Ovary (tissue), 7 donors: ENCODE measurements at regions not wholly inside any gene's neighbourhood (a gene's known extent, or its start where the extent isn't known, plus 50 kb on each side); places are given as distances from the start of the nearest gene placed in this dataset.

Source experiments
- DNase-seq, 5 donors: peaks; one replicate each; pipeline ENCODE4 v3.0.0-alpha.2; 2019 to 2020
- H3K27ac ChIP-seq, 2 donors: fragments of 200-600 bp; one replicate each; pipeline versions ENCODE4 v1.5.1 to v1.8.0; 2019 to 2022
- H3K27me3 ChIP-seq: fragments of 200-600 bp; one replicate; pipeline ENCODE4 v1.8.0; 2022
- H3K36me3 ChIP-seq: fragments of 200-600 bp; sonication (generic); one replicate; pipeline ENCODE4 v1.5.1; 2019
- H3K4me1 ChIP-seq: one replicate; pipeline ENCODE4 v1.8.1; 2013; ENCODE audit warnings: mild to moderate bottlenecking, moderate library complexity; ENCODE audit not compliant: insufficient read depth
- H3K4me3 ChIP-seq: fragments of 200-600 bp; sonication (generic); one replicate; pipeline ENCODE4 v1.5.1; 2017
- H3K9me3 ChIP-seq, 2 donors: fragments of 200-600 bp in 1 of 2; sonication (generic) in 1 of 2; one replicate each; pipeline versions ENCODE4 v1.5.1 to v1.8.1; 2013 to 2019; ENCODE audit warnings: mild to moderate bottlenecking in 1 of 2, moderate library complexity in 1 of 2
- CTCF ChIP-seq, 3 donors: fragments of 450-650 bp in 2 of 3; fragments of 200-600 bp in 1 of 3; IDR thresholded peaks; one replicate each; pipeline versions ENCODE4 v1.5.1 to v1.8.0; 2016 to 2022; ENCODE audit warnings: antibody characterized with exemption in 3 of 3, mild to moderate bottlenecking in 1 of 3
- EP300 ChIP-seq: sonication (generic); formaldehyde crosslinking; IDR thresholded peaks from one replicate; pipeline ENCODE4 v1.6.1; 2017; ENCODE audit warnings: antibody characterized with exemption
- POLR2A ChIP-seq: fragments of 450-650 bp; IDR thresholded peaks from one replicate; pipeline ENCODE4 v1.6.1; 2017; ENCODE audit warnings: antibody characterized with exemption, mild to moderate bottlenecking, moderate library complexity
- WGBS, 3 donors: extraction: QIAGEN DNeasy Blood & Tissue Kit in 1 of 3; methylation state at CpG; one replicate each; pipeline versions ENCODE4 v1.1.5 to v1.1.7; 2013 to 2017; 5-methylcytosine and 5-hydroxymethylcytosine counted together
- intact Hi-C, 4 donors: fragments of 100-400 bp; cut with DNase I; formaldehyde crosslinking; loops; one replicate each; pipeline versions ENCODE4 v1.11.0 to v1.15.1; 2022 to 2023
- donor health status: DM: no; HTN: no; CAD: no; lungs with moderate emphysema.
- donor health status: DM: no; HTN: no; CAD: no.
- donor health status: Bipolar disorder and iron deficiency.
- donor health status: DM: no; HTN: no; CAD: no.
- donor health status: DM: yes; HTN: yes; CAD: no.

GRCh38 chr14:97315790-97316189 lies 518.6 kb downstream of the VRK1 start:
- TF ChIP-seq CTCF (IDR thresholded peaks at IDR 0.05) (no peak), POLR2A (no peak), EP300 (no peak)
- Histone ChIP-seq H3K9me3 (no peaks in the 10 kb centered on the region), H3K27me3 (no peaks in the 10 kb centered on the region), H3K4me1 (no peaks in the 10 kb centered on the region), H3K36me3 (no peaks in the 10 kb centered on the region), H3K27ac (no peak overlapping the region), H3K4me3 (no peak overlapping the region)
- WGBS, 3 donors: 53 to 64% (median 54%) methylated on average over 5 of the region's 5 CpGs
- intact Hi-C loops: no loop called here
- no peak for DNase-seq

- no peaks in the 10 kb centered on the region for H3K27me3 ChIP-seq
- no peak for DNase-seq
- no peaks in the 10 kb centered on the region for H3K36me3 ChIP-seq
- intact Hi-C loops: no loop called here
- no peak overlapping the region for H3K4me3 ChIP-seq
- no peaks in the 10 kb centered on the region for H3K4me1 ChIP-seq
- TF ChIP-seq POLR2A: no peak
- TF ChIP-seq CTCF (IDR thresholded peaks at IDR 0.05): no peak
- TF ChIP-seq EP300: no peak
- H3K9me3 ChIP-seq: no peaks in the 10 kb centered on the region
- no peak overlapping the region for H3K27ac ChIP-seq
- 67 to 78% (median 69%) methylated on average over 2 of the region's 2 CpGs for WGBS, 3 donors
These were observed 521.2 kb downstream of the VRK1 start for GRCh38 chr14:97318380-97318779.

GRCh38 chr14:97319691-97320090 lies 522.5 kb downstream of the VRK1 start:
- no peak for DNase-seq
- WGBS, 3 donors: 58 to 66% (median 58%) methylated on average over 3 of the region's 3 CpGs

GRCh38 chr14:97328743-97329142 lies 531.6 kb downstream of the VRK1 start:
- no peaks in the 10 kb centered on the region for H3K9me3 ChIP-seq
- H3K4me1 ChIP-seq: no peaks in the 10 kb centered on the region
- no peak overlapping the region for H3K4me3 ChIP-seq
- 79 to 84% (median 83%) methylated on average over 3 of the region's 3 CpGs for WGBS, 3 donors
- H3K27ac ChIP-seq: no peak overlapping the region
- H3K36me3 ChIP-seq: no peaks in the 10 kb centered on the region
- no peak for DNase-seq
- H3K27me3 ChIP-seq: no peaks in the 10 kb centered on the region
- intact Hi-C loops: no loop called here
- TF ChIP-seq CTCF (IDR thresholded peaks at IDR 0.05): no peak
- TF ChIP-seq EP300: no peak
- no peak for TF ChIP-seq POLR2A

More at GRCh38 chr14:97319691-97320090, 522.5 kb downstream of the VRK1 start:
- Histone ChIP-seq H3K36me3 (no peaks in the 10 kb centered on the region), H3K27ac (no peak overlapping the region), H3K4me3 (no peak overlapping the region), H3K9me3 (no peaks in the 10 kb centered on the region), H3K4me1 (no peaks in the 10 kb centered on the region), H3K27me3 (no peaks in the 10 kb centered on the region)
- intact Hi-C loops: no loop called here
- TF ChIP-seq EP300 (no peak), POLR2A (no peak), CTCF (IDR thresholded peaks at IDR 0.05) (no peak)

GRCh38 chr14:97329701-97330100 lies 532.5 kb downstream of the VRK1 start:
- no peaks in the 10 kb centered on the region for H3K27me3 ChIP-seq
- no peaks in the 10 kb centered on the region for H3K9me3 ChIP-seq
- H3K4me1 ChIP-seq: no peaks in the 10 kb centered on the region
- intact Hi-C loops: no loop called here
- 79 to 89% (median 89%) methylated on average over 2 of the region's 2 CpGs for WGBS, 3 donors
- no peak overlapping the region for H3K27ac ChIP-seq
- TF ChIP-seq POLR2A: no peak
- TF ChIP-seq EP300: no peak
- no peak for TF ChIP-seq CTCF (IDR thresholded peaks at IDR 0.05)
- no peaks in the 10 kb centered on the region for H3K36me3 ChIP-seq
- H3K4me3 ChIP-seq: no peak overlapping the region
- DNase-seq: no peak
